A549 (cell line): ENCODE measurements at regions not wholly inside any gene's neighbourhood (a gene's known extent, or its start where the extent isn't known, plus 50 kb on each side); places are given as distances from the start of the nearest gene placed in this dataset.

Experiments used
- ATAC-seq, 2 experiments: fragments of 200-7000 bp in 1 of 2; fragments of >200 bp in 1 of 2; cut with Nextera tagmentation in 1 of 2; cut with Tn5 transposase in 1 of 2; 3 replicates each; pipeline versions ENCODE4 v1.8.0 to v1.9.1; 2018 to 2020; ENCODE audit warnings: mild to moderate bottlenecking in 1 of 2, moderate library complexity in 1 of 2
- CTCF ChIA-PET: fragments of 300-600 bp; sonication (Branson Sonifier 250); formaldehyde crosslinking; extraction: SDS; loops from one replicate; lab custom pipeline; 2021; ENCODE audit warnings: antibody characterized with exemption, inconsistent platforms; lab: Yijun Ruan, JAX
- POLR2A ChIA-PET: fragments of 350-600 bp; formaldehyde crosslinking; extraction: SDS; loops from one replicate; lab custom pipeline; 2021; ENCODE audit warnings: antibody characterized with exemption, inconsistent platforms; lab: Yijun Ruan, JAX
- DNase-seq, 2 experiments: peaks; one replicate each; pipeline versions ENCODE4 v3.0.0 to v3.0.0-alpha.2; 2011 to 2016; ENCODE audit warnings: low read depth in 1 of 2, low spot score in 1 of 2
- FAIRE-seq: peaks from 2 replicates; lab custom pipeline; 2011; peaks lifted over from hg19 to GRCh38; lab: Jason Lieb, UNC
- H3K27ac ChIP-seq, 2 experiments: fragments of >200 bp; sonication (Bioruptor Twin); formaldehyde crosslinking; 3 replicates each; pipeline ENCODE4 v1.5.1; 2016 to 2017
- H3K4me1 ChIP-seq: fragments of >200 bp; sonication (Bioruptor Twin); formaldehyde crosslinking; 3 replicates; pipeline ENCODE4 v1.6.1; 2016
- H3K4me2 ChIP-seq: fragments of >200 bp; sonication (Bioruptor Twin); formaldehyde crosslinking; 3 replicates; pipeline ENCODE4 v1.6.1; 2016
- H3K4me3 ChIP-seq: fragments of >200 bp; sonication (Bioruptor Twin); formaldehyde crosslinking; 3 replicates; pipeline ENCODE4 v1.5.1; 2016
- H3K9me3 ChIP-seq: fragments of >200 bp; sonication (Bioruptor Twin); formaldehyde crosslinking; 3 replicates; pipeline ENCODE4 v1.6.1; 2016
- BHLHE40 ChIP-seq: IDR thresholded peaks from 2 replicates; pipeline ENCODE4 v1.6.1; 2012; ENCODE audit warnings: low read depth, low read length, inconsistent platforms
- CBX2 ChIP-seq: fragments of 200-600 bp; sonication (generic); IDR thresholded peaks from 2 replicates; pipeline ENCODE4 v1.6.1; 2016; ENCODE audit warnings: low read depth, mild to moderate bottlenecking, borderline replicate concordance
- CBX8 ChIP-seq: fragments of 200-600 bp; sonication (generic); IDR thresholded peaks from 2 replicates; pipeline ENCODE4 v1.6.1; 2016
- CHD2 ChIP-seq: fragments of 150-350 bp; IDR thresholded peaks from 2 replicates; pipeline ENCODE4 v1.6.1; 2014; ENCODE audit warnings: low read length; ENCODE audit not compliant: partially characterized antibody
- CHD4 ChIP-seq: fragments of 200-600 bp; sonication (generic); IDR thresholded peaks from 2 replicates; pipeline ENCODE4 v1.6.1; 2016; ENCODE audit warnings: antibody characterized with exemption, mild to moderate bottlenecking, borderline replicate concordance
- EHMT2 ChIP-seq: fragments of 200-600 bp; sonication (generic); IDR thresholded peaks from 2 replicates; pipeline ENCODE4 v1.6.1; 2016; ENCODE audit warnings: antibody characterized with exemption, low read depth, mild to moderate bottlenecking, moderate library complexity
- ESRRA ChIP-seq: fragments of 150-350 bp; IDR thresholded peaks from 2 replicates; pipeline ENCODE4 v1.6.1; 2014; ENCODE audit warnings: mild to moderate bottlenecking, low read length, borderline replicate concordance
- FOSB ChIP-seq: fragments of 250-450 bp; sonication (Bioruptor Pico); IDR thresholded peaks from 2 replicates; pipeline ENCODE4 v1.5.0; 2020; ENCODE audit warnings: mild to moderate bottlenecking, moderate library complexity
- FOSL2 ChIP-seq, 2 experiments: fragments of 450-650 bp in 1 of 2; fragments of >200 bp in 1 of 2; sonication (Bioruptor Twin) in 1 of 2; formaldehyde crosslinking; IDR thresholded peaks; 2 replicates each; pipeline versions ENCODE4 v1.5.0 to v1.6.1; 2016 to 2020; ENCODE audit warnings: mild to moderate bottlenecking in 1 of 2, moderate library complexity in 1 of 2
- HDAC2 ChIP-seq: fragments of 200-600 bp; sonication (generic); IDR thresholded peaks from 2 replicates; pipeline ENCODE4 v1.6.1; 2016
- HEYL ChIP-seq: fragments of 250-450 bp; sonication (Bioruptor Pico); IDR thresholded peaks from 2 replicates; pipeline ENCODE4 v1.8.0; 2021; ENCODE audit warnings: mild to moderate bottlenecking, moderate library complexity
- HOXB13 ChIP-seq: fragments of 250-450 bp; sonication (Bioruptor Pico); IDR thresholded peaks from 2 replicates; pipeline ENCODE4 v1.5.0; 2020; ENCODE audit warnings: low read depth, mild to moderate bottlenecking, moderate library complexity
- KDM1A ChIP-seq: fragments of 200-600 bp; sonication (generic); IDR thresholded peaks from 2 replicates; pipeline ENCODE4 v1.6.1; 2016; ENCODE audit warnings: low read depth, mild to moderate bottlenecking
- MAFK ChIP-seq: fragments of 450-650 bp; IDR thresholded peaks from 2 replicates; pipeline ENCODE4 v1.6.1; 2014; ENCODE audit not compliant: partially characterized antibody
- MAZ ChIP-seq: fragments of 150-350 bp; IDR thresholded peaks from 2 replicates; pipeline ENCODE4 v1.6.1; 2014; ENCODE audit warnings: antibody characterized with exemption, low read depth, low read length, borderline replicate concordance
- NFE2L2 ChIP-seq: fragments of 150-350 bp; conservative IDR thresholded peaks from 2 replicates; pipeline ENCODE4 v1.6.1; 2014; ENCODE audit warnings: low read length
- NR3C1 ChIP-seq: fragments of >200 bp; sonication (Bioruptor Twin); formaldehyde crosslinking; IDR thresholded peaks from 3 replicates; pipeline ENCODE4 v1.6.1; 2017
- POLR2A ChIP-seq: IDR thresholded peaks from 2 replicates; pipeline ENCODE4 v1.6.1; 2012; ENCODE audit warnings: mild to moderate bottlenecking, low read length
- POLR2AphosphoS2 ChIP-seq: conservative IDR thresholded peaks from 2 replicates; pipeline ENCODE4 v1.6.1; 2012; ENCODE audit warnings: low read length, improper control_type of control experiment, inconsistent platforms
- RNF2 ChIP-seq: fragments of 200-600 bp; sonication (generic); IDR thresholded peaks from 2 replicates; pipeline ENCODE4 v1.6.1; 2016; ENCODE audit warnings: low read depth, mild to moderate bottlenecking, antibody characterized with exemption, moderate library complexity, borderline replicate concordance
- SREBF2 ChIP-seq: fragments of 450-650 bp; IDR thresholded peaks from 2 replicates; pipeline ENCODE4 v1.6.1; 2014; ENCODE audit warnings: mild to moderate bottlenecking, moderate library complexity
- ZC3H11A ChIP-seq: fragments of 450-650 bp; IDR thresholded peaks from 2 replicates; pipeline ENCODE4 v1.6.1; 2014; ENCODE audit warnings: antibody characterized with exemption, mild to moderate bottlenecking
- ZFP36 ChIP-seq: fragments of 450-650 bp; IDR thresholded peaks from 2 replicates; pipeline ENCODE4 v1.6.1; 2014; ENCODE audit warnings: borderline replicate concordance; ENCODE audit not compliant: partially characterized antibody
- ZNF302 ChIP-seq: fragments of 250-450 bp; sonication (Bioruptor Pico); IDR thresholded peaks from 2 replicates; pipeline ENCODE4 v1.9.0; 2021; ENCODE audit warnings: inconsistent platforms, mild to moderate bottlenecking, moderate library complexity
- WGBS: methylation state at CpG from one replicate; pipeline ENCODE4 v1.1.6; 2017; ENCODE audit errors: missing lambda C conversion rate; 5-methylcytosine and 5-hydroxymethylcytosine counted together
- TF ChIP-seq, protein P1 (sequence below): fragments of >200 bp; sonication (Bioruptor Twin); formaldehyde crosslinking; IDR thresholded peaks from 3 replicates; pipeline ENCODE4 v1.5.1; 2016
- TF ChIP-seq, protein P2 (sequence below): fragments of 150-350 bp; IDR thresholded peaks from 2 replicates; pipeline ENCODE4 v1.6.1; 2014; ENCODE audit warnings: low read depth, mild to moderate bottlenecking, low read length
- TF ChIP-seq, protein P3 (sequence below): fragments of 250-450 bp; sonication (Bioruptor Pico); IDR thresholded peaks from 2 replicates; pipeline ENCODE4 v1.5.0; 2021; ENCODE audit warnings: mild to moderate bottlenecking, moderate library complexity, borderline replicate concordance

DNA sequence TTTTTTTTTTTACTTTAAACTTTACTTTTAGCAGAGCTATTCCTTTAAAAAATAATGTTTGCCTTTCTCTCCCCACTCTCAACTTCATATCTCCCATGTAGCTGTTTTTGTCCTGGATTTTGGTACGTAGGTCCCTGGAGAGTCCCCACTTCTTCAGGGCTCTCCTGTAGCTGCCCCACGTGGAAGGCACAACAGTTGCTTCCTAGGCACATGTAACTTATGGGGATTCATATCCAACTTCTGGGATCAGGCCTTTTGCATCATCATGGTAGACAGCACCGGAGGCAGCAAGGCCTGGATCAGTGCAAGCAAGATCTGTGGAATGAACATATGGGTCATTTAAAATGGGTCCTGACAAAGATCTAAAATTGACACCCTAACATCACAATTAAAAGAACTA, 95.7 kb downstream of the ACAA2 start:
- TF ChIP-seq ZC3H11A (no peak), ZNF302 (CRISPR knock-in tag) (no peak), CBX2 (no peak), EHMT2 (no peak), ESRRA (no peak), HEYL (no peak), CBX8 (no peak), HDAC2 (no peak), NFE2L2 (no peak), BHLHE40 (no peak), CHD2 (no peak), HOXB13 (no peak), ZFP36 (no peak), NR3C1 (no peak), MAFK (no peak)
- TF ChIP-seq, protein P1, sequence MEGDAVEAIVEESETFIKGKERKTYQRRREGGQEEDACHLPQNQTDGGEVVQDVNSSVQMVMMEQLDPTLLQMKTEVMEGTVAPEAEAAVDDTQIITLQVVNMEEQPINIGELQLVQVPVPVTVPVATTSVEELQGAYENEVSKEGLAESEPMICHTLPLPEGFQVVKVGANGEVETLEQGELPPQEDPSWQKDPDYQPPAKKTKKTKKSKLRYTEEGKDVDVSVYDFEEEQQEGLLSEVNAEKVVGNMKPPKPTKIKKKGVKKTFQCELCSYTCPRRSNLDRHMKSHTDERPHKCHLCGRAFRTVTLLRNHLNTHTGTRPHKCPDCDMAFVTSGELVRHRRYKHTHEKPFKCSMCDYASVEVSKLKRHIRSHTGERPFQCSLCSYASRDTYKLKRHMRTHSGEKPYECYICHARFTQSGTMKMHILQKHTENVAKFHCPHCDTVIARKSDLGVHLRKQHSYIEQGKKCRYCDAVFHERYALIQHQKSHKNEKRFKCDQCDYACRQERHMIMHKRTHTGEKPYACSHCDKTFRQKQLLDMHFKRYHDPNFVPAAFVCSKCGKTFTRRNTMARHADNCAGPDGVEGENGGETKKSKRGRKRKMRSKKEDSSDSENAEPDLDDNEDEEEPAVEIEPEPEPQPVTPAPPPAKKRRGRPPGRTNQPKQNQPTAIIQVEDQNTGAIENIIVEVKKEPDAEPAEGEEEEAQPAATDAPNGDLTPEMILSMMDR = no peak
- TF ChIP-seq, protein P2, sequence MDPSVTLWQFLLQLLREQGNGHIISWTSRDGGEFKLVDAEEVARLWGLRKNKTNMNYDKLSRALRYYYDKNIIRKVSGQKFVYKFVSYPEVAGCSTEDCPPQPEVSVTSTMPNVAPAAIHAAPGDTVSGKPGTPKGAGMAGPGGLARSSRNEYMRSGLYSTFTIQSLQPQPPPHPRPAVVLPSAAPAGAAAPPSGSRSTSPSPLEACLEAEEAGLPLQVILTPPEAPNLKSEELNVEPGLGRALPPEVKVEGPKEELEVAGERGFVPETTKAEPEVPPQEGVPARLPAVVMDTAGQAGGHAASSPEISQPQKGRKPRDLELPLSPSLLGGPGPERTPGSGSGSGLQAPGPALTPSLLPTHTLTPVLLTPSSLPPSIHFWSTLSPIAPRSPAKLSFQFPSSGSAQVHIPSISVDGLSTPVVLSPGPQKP = no peak
- H3K4me2 ChIP-seq = no peak overlapping the region
- CTCF ChIA-PET = no interaction called here
- ATAC-seq (no peak), DNase-seq (no peak), FAIRE-seq (no peak)
- H3K4me1 ChIP-seq = no peaks in the 10 kb centered on the region
- no peak overlapping the region for H3K4me3 ChIP-seq
- 62% methylated on average over 3 of the region's 3 CpGs for WGBS
- H3K27ac ChIP-seq = no peak overlapping the region
- no peaks in the 10 kb centered on the region for H3K9me3 ChIP-seq
- POLR2A ChIA-PET = no interaction called here

DNA sequence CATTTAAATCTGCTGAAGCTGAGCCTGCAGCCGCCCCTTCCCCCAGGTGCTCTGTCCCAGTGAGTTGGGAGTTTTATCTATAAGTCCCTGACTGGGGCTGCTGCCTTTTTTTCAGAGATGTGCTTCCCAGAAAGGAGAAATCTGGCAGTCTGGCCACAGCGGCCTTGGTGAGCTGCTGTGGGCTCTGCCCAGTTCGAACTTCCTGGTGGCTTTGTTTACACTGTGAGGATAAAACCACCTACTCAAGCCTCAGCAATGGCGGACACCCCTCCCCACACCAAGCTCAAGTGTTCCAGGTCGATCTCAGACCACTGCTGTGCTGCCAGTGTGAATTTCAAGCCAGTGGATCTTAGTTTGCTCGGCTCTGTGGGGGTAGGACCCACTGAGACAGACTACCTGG, 97.3 kb downstream of the ACAA2 start:
- Histone ChIP-seq H3K4me1 (no peaks in the 10 kb centered on the region), H3K9me3 (no peaks in the 10 kb centered on the region), H3K4me2 (no peak overlapping the region), H3K27ac (no peak overlapping the region), H3K4me3 (no peak overlapping the region)
- FAIRE-seq = no peak
- POLR2A ChIA-PET = no interaction called here
- TF ChIP-seq KDM1A (no peak), RNF2 (no peak), CHD2 (no peak), HEYL (no peak), FOSB (CRISPR knock-in tag) (no peak), POLR2A (no peak), SREBF2 (no peak), FOSL2 (IDR thresholded peaks at IDR 0.05) (no peak), FOSL2 (CRISPR knock-in tag; IDR thresholded peaks at IDR 0.05) (no peak), CHD4 (no peak), MAZ (no peak), POLR2AphosphoS2 (no peak)
- TF ChIP-seq, protein P3, sequence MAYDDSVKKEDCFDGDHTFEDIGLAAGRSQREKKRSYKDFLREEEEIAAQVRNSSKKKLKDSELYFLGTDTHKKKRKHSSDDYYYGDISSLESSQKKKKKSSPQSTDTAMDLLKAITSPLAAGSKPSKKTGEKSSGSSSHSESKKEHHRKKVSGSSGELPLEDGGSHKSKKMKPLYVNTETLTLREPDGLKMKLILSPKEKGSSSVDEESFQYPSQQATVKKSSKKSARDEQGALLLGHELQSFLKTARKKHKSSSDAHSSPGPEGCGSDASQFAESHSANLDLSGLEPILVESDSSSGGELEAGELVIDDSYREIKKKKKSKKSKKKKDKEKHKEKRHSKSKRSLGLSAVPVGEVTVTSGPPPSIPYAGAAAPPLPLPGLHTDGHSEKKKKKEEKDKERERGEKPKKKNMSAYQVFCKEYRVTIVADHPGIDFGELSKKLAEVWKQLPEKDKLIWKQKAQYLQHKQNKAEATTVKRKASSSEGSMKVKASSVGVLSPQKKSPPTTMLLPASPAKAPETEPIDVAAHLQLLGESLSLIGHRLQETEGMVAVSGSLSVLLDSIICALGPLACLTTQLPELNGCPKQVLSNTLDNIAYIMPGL (CRISPR knock-in tag) = no peak
- no peak for ATAC-seq
- 24% methylated on average over 3 of the region's 6 CpGs for WGBS
- DNase-seq = no peak
- CTCF ChIA-PET = interaction anchor here (0.7 kb wide), 1 partner anchor 205 kb away, joined by 3 read pairs; no protein-coding TSS in a partner anchor
